ENCODE measurements at regions not wholly inside any gene's neighbourhood (a gene's known extent, or its start where the extent isn't known, plus 50 kb on each side); places are given as distances from the start of the nearest gene placed in this dataset.

DNA sequence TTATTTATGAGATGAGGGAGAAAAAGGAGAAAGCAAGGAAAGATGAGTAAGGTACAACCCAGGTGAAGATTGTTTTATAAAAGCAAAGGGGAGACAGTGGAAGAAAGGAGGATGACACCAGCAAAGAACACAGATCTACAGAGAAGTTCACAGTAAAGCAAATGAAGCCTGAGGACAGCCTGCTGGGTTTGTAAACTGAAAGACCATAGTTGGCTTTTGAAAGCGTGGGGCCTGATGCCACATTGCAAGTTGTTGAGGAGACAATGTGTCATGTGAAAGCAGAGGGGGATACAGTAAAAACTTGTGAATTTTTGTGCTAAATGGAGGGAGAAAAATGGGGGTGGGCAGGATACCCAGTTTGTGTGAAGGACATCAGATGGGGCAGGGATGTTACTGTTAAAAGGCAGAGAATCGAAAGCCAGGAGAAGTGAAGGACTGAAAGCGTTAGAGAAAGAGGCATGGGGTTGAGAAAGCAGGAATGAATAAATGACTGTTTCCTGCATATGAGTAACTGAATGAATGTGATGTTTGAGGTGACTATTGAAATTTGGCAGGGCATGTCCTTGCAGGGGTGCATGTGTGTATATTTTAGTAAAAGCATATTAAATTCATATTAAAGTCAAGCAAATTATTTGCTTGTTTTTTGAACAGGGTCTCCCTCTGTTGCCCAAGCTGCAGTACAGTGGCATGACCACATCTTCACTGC, 69.6 kb downstream of the SPRY1 start:
- TF ChIP-seq, protein P1, sequence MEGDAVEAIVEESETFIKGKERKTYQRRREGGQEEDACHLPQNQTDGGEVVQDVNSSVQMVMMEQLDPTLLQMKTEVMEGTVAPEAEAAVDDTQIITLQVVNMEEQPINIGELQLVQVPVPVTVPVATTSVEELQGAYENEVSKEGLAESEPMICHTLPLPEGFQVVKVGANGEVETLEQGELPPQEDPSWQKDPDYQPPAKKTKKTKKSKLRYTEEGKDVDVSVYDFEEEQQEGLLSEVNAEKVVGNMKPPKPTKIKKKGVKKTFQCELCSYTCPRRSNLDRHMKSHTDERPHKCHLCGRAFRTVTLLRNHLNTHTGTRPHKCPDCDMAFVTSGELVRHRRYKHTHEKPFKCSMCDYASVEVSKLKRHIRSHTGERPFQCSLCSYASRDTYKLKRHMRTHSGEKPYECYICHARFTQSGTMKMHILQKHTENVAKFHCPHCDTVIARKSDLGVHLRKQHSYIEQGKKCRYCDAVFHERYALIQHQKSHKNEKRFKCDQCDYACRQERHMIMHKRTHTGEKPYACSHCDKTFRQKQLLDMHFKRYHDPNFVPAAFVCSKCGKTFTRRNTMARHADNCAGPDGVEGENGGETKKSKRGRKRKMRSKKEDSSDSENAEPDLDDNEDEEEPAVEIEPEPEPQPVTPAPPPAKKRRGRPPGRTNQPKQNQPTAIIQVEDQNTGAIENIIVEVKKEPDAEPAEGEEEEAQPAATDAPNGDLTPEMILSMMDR (IDR thresholded peaks at IDR 0.05; ENCODE audit: low read length): no peak
- no peak for TF ChIP-seq EZH2 (IDR thresholded peaks at IDR 0.05; ENCODE audit: borderline replicate concordance, low read length)
